IMR-90 (cell line): ENCODE measurements at regions not wholly inside any gene's neighbourhood (a gene's known extent, or its start where the extent isn't known, plus 50 kb on each side); places are given as distances from the start of the nearest gene placed in this dataset.
A peak's percentile ranks its signal among the peaks of the same experiment; 100 is the strongest.

Source experiments
- ATAC-seq: fragments of 200-7000 bp; cut with Tn5 transposase; 2 replicates; pipeline ENCODE4 v1.9.1; 2020; ENCODE audit warnings: low read depth, mild to moderate bottlenecking, moderate library complexity
- BruUV-seq: library from RNA; stranded (reverse); fragments of 400-500 nt; replicated peaks from 2 replicates; lab custom pipeline; 2021; lab: Mats Ljungman, UMichigan
- CTCF ChIA-PET: fragments of 300-600 bp; formaldehyde crosslinking; extraction: SDS; loops from one replicate; lab custom pipeline; 2021; ENCODE audit warnings: antibody characterized with exemption; lab: Yijun Ruan, JAX
- POLR2A ChIA-PET: fragments of 300-600 bp; sonication (Branson Sonifier 250); formaldehyde crosslinking; loops from one replicate; lab custom pipeline; 2022; ENCODE audit warnings: antibody characterized with exemption; ENCODE audit not compliant: unreplicated experiment; lab: Charles Lee
- DNase-seq: peaks from one replicate; pipeline ENCODE4 v3.0.0; 2013
- H2AFZ ChIP-seq: replicated peaks from 2 replicates; pipeline ENCODE3; 2013; ENCODE audit warnings: low read length, mild to moderate bottlenecking; ENCODE audit not compliant: poor library complexity
- H2AK5ac ChIP-seq: 2 replicates; pipeline ENCODE4 v1.6.1; 2013; ENCODE audit warnings: low read depth, low read length, inconsistent platforms
- H2AK9ac ChIP-seq: replicated peaks from 2 replicates; pipeline ENCODE3; 2013; ENCODE audit warnings: mild to moderate bottlenecking, low read depth, low read length, moderate library complexity; ENCODE audit not compliant: poor library complexity
- H2BK120ac ChIP-seq: 2 replicates; pipeline ENCODE4 v1.6.1; 2013; ENCODE audit warnings: low read depth, low read length, inconsistent platforms
- H2BK15ac ChIP-seq: 3 replicates; pipeline ENCODE4 v1.6.1; 2013; ENCODE audit warnings: low read depth, low read length, inconsistent platforms
- H2BK20ac ChIP-seq: 2 replicates; pipeline ENCODE4 v1.6.1; 2013; ENCODE audit warnings: low read depth, mild to moderate bottlenecking, inconsistent platforms, low read length, moderate library complexity
- H2BK5ac ChIP-seq: 2 replicates; pipeline ENCODE4 v1.6.1; 2013; ENCODE audit warnings: mild to moderate bottlenecking, low read depth, low read length, inconsistent platforms; ENCODE audit not compliant: poor library complexity, severe bottlenecking
- H3K14ac ChIP-seq: replicated peaks from 2 replicates; pipeline ENCODE4 v1.6.1; 2013; ENCODE audit warnings: low read depth, low read length, inconsistent platforms
- H3K18ac ChIP-seq: 2 replicates; pipeline ENCODE4 v1.6.1; 2013; ENCODE audit warnings: low read depth, low read length, control low read depth
- H3K23ac ChIP-seq: 2 replicates; pipeline ENCODE4 v1.6.1; 2013; ENCODE audit warnings: low read depth, low read length, inconsistent platforms
- H3K27ac ChIP-seq: 2 replicates; pipeline ENCODE4 v1.5.1; 2013; ENCODE audit warnings: mild to moderate bottlenecking, control low read depth, low read length; ENCODE audit not compliant: insufficient read depth
- H3K27me3 ChIP-seq: 2 replicates; pipeline ENCODE4 v1.6.1; 2013; ENCODE audit warnings: low read length; ENCODE audit not compliant: control insufficient read depth, insufficient read depth
- H3K36me3 ChIP-seq: 2 replicates; pipeline ENCODE4 v1.6.1; 2013; ENCODE audit warnings: low read length, mixed read lengths; ENCODE audit not compliant: control insufficient read depth, insufficient read depth
- H3K4ac ChIP-seq: 2 replicates; pipeline ENCODE4 v1.6.1; 2013; ENCODE audit warnings: low read depth, low read length, inconsistent platforms
- H3K4me1 ChIP-seq: 2 replicates; pipeline ENCODE4 v1.6.1; 2013; ENCODE audit warnings: low read length, mixed read lengths; ENCODE audit not compliant: control insufficient read depth, insufficient read depth
- H3K4me2 ChIP-seq: 2 replicates; pipeline ENCODE4 v1.6.1; 2013; ENCODE audit warnings: low read depth, mild to moderate bottlenecking, control low read depth, low read length, moderate library complexity
- H3K4me3 ChIP-seq: 2 replicates; pipeline ENCODE4 v1.5.1; 2013; ENCODE audit warnings: low read depth, mild to moderate bottlenecking, control low read depth, low read length, moderate library complexity; ENCODE audit not compliant: insufficient read depth
- H3K56ac ChIP-seq: 2 replicates; pipeline ENCODE4 v1.6.1; 2013; ENCODE audit warnings: low read length, inconsistent platforms; ENCODE audit not compliant: insufficient read depth; ENCODE audit errors: extremely low read depth
- H3K79me1 ChIP-seq, 2 experiments: 2 replicates each; pipeline ENCODE4 v1.6.1; 2013; ENCODE audit warnings: low read length in 2 of 2, inconsistent platforms in 1 of 2, low read depth in 1 of 2
- H3K9ac ChIP-seq: 2 replicates; pipeline ENCODE4 v1.6.1; 2013; ENCODE audit warnings: low read depth, low read length, control low read depth
- H3K9me1 ChIP-seq: 2 replicates; pipeline ENCODE4 v1.6.1; 2013; ENCODE audit warnings: low read length, inconsistent platforms; ENCODE audit not compliant: insufficient read depth
- H3K9me3 ChIP-seq: 2 replicates; pipeline ENCODE4 v1.6.1; 2013; ENCODE audit warnings: low read length; ENCODE audit not compliant: control insufficient read depth, insufficient read depth
- H4K20me1 ChIP-seq: 2 replicates; pipeline ENCODE4 v1.6.1; 2013; ENCODE audit warnings: low read length, inconsistent platforms; ENCODE audit not compliant: insufficient read depth
- H4K5ac ChIP-seq: 2 replicates; pipeline ENCODE4 v1.6.1; 2013; ENCODE audit warnings: mild to moderate bottlenecking, low read depth, low read length, control low read depth
- H4K8ac ChIP-seq, 2 experiments: 2 replicates each; pipeline ENCODE4 v1.6.1; 2013; ENCODE audit warnings: low read depth in 2 of 2, low read length in 2 of 2, control low read depth in 1 of 2, inconsistent platforms in 1 of 2
- H4K91ac ChIP-seq: 2 replicates; pipeline ENCODE4 v1.6.1; 2013; ENCODE audit warnings: low read depth, low read length, inconsistent platforms; ENCODE audit not compliant: insufficient read depth
- CEBPB ChIP-seq: IDR thresholded peaks from 2 replicates; pipeline ENCODE4 v1.6.1; 2012; ENCODE audit warnings: low read depth, low read length, improper control_type of control experiment
- RAD21 ChIP-seq: IDR thresholded peaks from 2 replicates; pipeline ENCODE4 v1.6.1; 2012; ENCODE audit warnings: low read length, improper control_type of control experiment
- RCOR1 ChIP-seq: IDR thresholded peaks from 2 replicates; pipeline ENCODE4 v1.6.1; 2012; ENCODE audit warnings: mild to moderate bottlenecking, low read length, improper control_type of control experiment; ENCODE audit not compliant: insufficient replicate concordance
- WGBS, 2 experiments: methylation state at CpG; one replicate each; pipeline versions ENCODE4 v1.1.5 to v1.1.7; 2013; ENCODE audit warnings: missing lambda C conversion rate in 2 of 2; ENCODE audit not compliant: insufficient read length in 1 of 2; ENCODE audit errors: extremely low coverage in 2 of 2; 5-methylcytosine and 5-hydroxymethylcytosine counted together
- dilution Hi-C: fragments of 300-500 bp; cut with HindIII; formaldehyde crosslinking; loops from one replicate; pipeline ENCODE4 v1.14.3; 2018; ENCODE audit warnings: low sequenced_read_pairs; ENCODE audit not compliant: unreplicated experiment
- in situ Hi-C: fragments of 300-500 bp; cut with MboI; formaldehyde crosslinking; loops from 3 replicates; pipeline ENCODE4 v1.14.3; 2019; ENCODE audit warnings: low sequenced_read_pairs, inconsistent platforms, mixed read lengths
- intact Hi-C: fragments of 100-400 bp; cut with micrococcal nuclease; formaldehyde crosslinking; loops from 2 replicates; pipeline ENCODE4 v1.10.0; 2022

- Histone ChIP-seq H3K4me1 (no peaks in the 10 kb centered on the region), H3K27ac (no peak overlapping the region), H3K9me1 (no peaks in the 10 kb centered on the region), H2AK9ac (no peak overlapping the region), H3K4me2 (no peak overlapping the region), H3K36me3 (no peaks in the 10 kb centered on the region), H3K18ac (no peak overlapping the region), H2BK20ac (no peak overlapping the region), H3K23ac (no peak overlapping the region), H2AK5ac (no peak overlapping the region), H3K56ac (no peak overlapping the region), H3K9me3 (no peaks in the 10 kb centered on the region), H2AFZ (no peak overlapping the region), H4K91ac (no peak overlapping the region), H4K5ac (no peak overlapping the region), H3K79me1 (no peaks in the 10 kb centered on the region), H2BK5ac (no peak overlapping the region), H3K4ac (no peak overlapping the region), H4K8ac (no peak overlapping the region), H3K27me3 (peaks cover 12% of the 10 kb centered on the region), H2BK120ac (no peak overlapping the region), H4K20me1 (no peaks in the 10 kb centered on the region), H2BK15ac (no peak overlapping the region), H3K4me3 (no peak overlapping the region), H3K14ac (no peak overlapping the region), H3K9ac (no peak overlapping the region)
- TF ChIP-seq CEBPB (0 out of 2 replicates have a peak, but pooled peaks have one; percentile 14), RAD21 (no peak), RCOR1 (no peak)
- peak; percentile 85 for ATAC-seq
- in situ Hi-C loops: no loop called here
- CTCF ChIA-PET: no interaction called here
- peak; percentile 67 for DNase-seq
- intact Hi-C loops: loop anchor here (10.0 kb wide), 1 partner anchor 244 kb away; the partner anchor contains the start of gene DOCK10
- POLR2A ChIA-PET: no interaction called here
- WGBS, 2 experiments: no CpG with 5 or more reads among the region's 3 CpGs
- dilution Hi-C loops: no loop called here
- BruUV-seq: no TSS peak
Observed at GRCh38 chr2:225288986-225289385, 110.5 kb upstream of the NYAP2 start.
